ENCODE measurements at regions not wholly inside any gene's neighbourhood (a gene's known extent, or its start where the extent isn't known, plus 50 kb on each side); places are given as distances from the start of the nearest gene placed in this dataset.
"Not testable (repeated sequence)": the region's sequence is repeated elsewhere in the genome, so short reads cannot be mapped to it uniquely, and the experiment has no call there.

- TF ChIP-seq, protein P1, sequence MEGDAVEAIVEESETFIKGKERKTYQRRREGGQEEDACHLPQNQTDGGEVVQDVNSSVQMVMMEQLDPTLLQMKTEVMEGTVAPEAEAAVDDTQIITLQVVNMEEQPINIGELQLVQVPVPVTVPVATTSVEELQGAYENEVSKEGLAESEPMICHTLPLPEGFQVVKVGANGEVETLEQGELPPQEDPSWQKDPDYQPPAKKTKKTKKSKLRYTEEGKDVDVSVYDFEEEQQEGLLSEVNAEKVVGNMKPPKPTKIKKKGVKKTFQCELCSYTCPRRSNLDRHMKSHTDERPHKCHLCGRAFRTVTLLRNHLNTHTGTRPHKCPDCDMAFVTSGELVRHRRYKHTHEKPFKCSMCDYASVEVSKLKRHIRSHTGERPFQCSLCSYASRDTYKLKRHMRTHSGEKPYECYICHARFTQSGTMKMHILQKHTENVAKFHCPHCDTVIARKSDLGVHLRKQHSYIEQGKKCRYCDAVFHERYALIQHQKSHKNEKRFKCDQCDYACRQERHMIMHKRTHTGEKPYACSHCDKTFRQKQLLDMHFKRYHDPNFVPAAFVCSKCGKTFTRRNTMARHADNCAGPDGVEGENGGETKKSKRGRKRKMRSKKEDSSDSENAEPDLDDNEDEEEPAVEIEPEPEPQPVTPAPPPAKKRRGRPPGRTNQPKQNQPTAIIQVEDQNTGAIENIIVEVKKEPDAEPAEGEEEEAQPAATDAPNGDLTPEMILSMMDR (IDR thresholded peaks at IDR 0.05; ENCODE audit: borderline replicate concordance, extremely low read depth, low read length, poor library complexity, severe bottlenecking) = not testable (repeated sequence)
- not testable (repeated sequence) for TF ChIP-seq EZH2 (IDR thresholded peaks at IDR 0.05; ENCODE audit: borderline replicate concordance, low read depth, low read length, severe bottlenecking)
Measured at GRCh38 chr16:88271776-88272175, 111.0 kb upstream of the ZNF469 start.
